ENCODE measurements at regions not wholly inside any gene's neighbourhood (a gene's known extent, or its start where the extent isn't known, plus 50 kb on each side); places are given as distances from the start of the nearest gene placed in this dataset.
A peak's percentile ranks its signal among the peaks of the same experiment; 100 is the strongest.

GRCh38 chr2:65566617-65567016 is 134.2 kb upstream of the SPRED2 start:
- DNase-seq = no peak

GRCh38 chr2:65565681-65566080 is 133.3 kb upstream of the SPRED2 start:
- no peak for DNase-seq

GRCh38 chr2:65564299-65564698 is 131.9 kb upstream of the SPRED2 start:
- no peak for DNase-seq

GRCh38 chr2:65562890-65563289 is 130.5 kb upstream of the SPRED2 start:
- DNase-seq = no peak

GRCh38 chr2:65558743-65559142 is 126.3 kb upstream of the SPRED2 start:
- no peak for DNase-seq

GRCh38 chr2:65557616-65558573 is 125.5 kb upstream of the SPRED2 start:
- no peak for DNase-seq

GRCh38 chr2:65554765-65555591 is 122.6 kb upstream of the SPRED2 start:
- DNase-seq = no peak

- DNase-seq = no peak
These were observed 121.2 kb upstream of the SPRED2 start for GRCh38 chr2:65553504-65554074.

GRCh38 chr2:65551528-65551927 is 119.1 kb upstream of the SPRED2 start:
- no peak for DNase-seq

- no peak for DNase-seq
These were observed 117.8 kb upstream of the SPRED2 start for GRCh38 chr2:65550246-65550645.

GRCh38 chr2:65549631-65550030 is 117.2 kb upstream of the SPRED2 start:
- no peak for DNase-seq

GRCh38 chr2:65549257-65549627 is 116.8 kb upstream of the SPRED2 start:
- peak; percentile 63 for DNase-seq

GRCh38 chr2:65548576-65549256 is 116.3 kb upstream of the SPRED2 start:
- no peak for DNase-seq

- DNase-seq = no peak
These were observed 115.7 kb upstream of the SPRED2 start for GRCh38 chr2:65548064-65548463.

GRCh38 chr2:65545837-65546805 is 113.7 kb upstream of the SPRED2 start:
- DNase-seq = no peak

GRCh38 chr2:65541773-65542172 is 109.4 kb upstream of the SPRED2 start:
- no peak for DNase-seq

- DNase-seq = no peak
These were observed 107.2 kb upstream of the SPRED2 start for GRCh38 chr2:65539633-65540032.

GRCh38 chr2:65537651-65538385 is 105.4 kb upstream of the SPRED2 start:
- no peak for DNase-seq

GRCh38 chr2:65536596-65536995 is 104.2 kb upstream of the SPRED2 start:
- DNase-seq = no peak

- DNase-seq = no peak
These were observed 100.5 kb upstream of the SPRED2 start for GRCh38 chr2:65532937-65533336.

Measured in left kidney (tissue), 1 donor.